ENCODE measurements at regions not wholly inside any gene's neighbourhood (a gene's known extent, or its start where the extent isn't known, plus 50 kb on each side); places are given as distances from the start of the nearest gene placed in this dataset.

GRCh38 chr13:60857698-60858097 is 460.7 kb downstream of the TDRD3 start:
- TF ChIP-seq EZH2phosphoT487 (IDR thresholded peaks at IDR 0.05; ENCODE audit: borderline replicate concordance, low read length) (no peak), CTCF (IDR thresholded peaks at IDR 0.05; ENCODE audit: low read depth, low read length, poor library complexity, severe bottlenecking) (no peak)
- no peaks in the 10 kb centered on the region for H3K79me2 ChIP-seq (ENCODE audit: control insufficient read depth, low read length)
- peaks cover 3% of the 10 kb centered on the region; the same call in 1 of the 2 replicates for H3K9me3 ChIP-seq (ENCODE audit: control insufficient read depth, insufficient read depth, low read length)
- no peaks in the 10 kb centered on the region for H3K36me3 ChIP-seq (ENCODE audit: control insufficient read depth, low read length)
- no peaks in the 10 kb centered on the region for H4K20me1 ChIP-seq (ENCODE audit: control insufficient read depth, insufficient read depth, low read depth, low read length)
- no peaks in the 10 kb centered on the region for H3K4me1 ChIP-seq (ENCODE audit: control insufficient read depth, low read length)
- H3K9me2 ChIP-seq (replicated peaks; ENCODE audit: control insufficient read depth, low read length) = no peaks in the 10 kb centered on the region
- no peak overlapping the region for H3K4me2 ChIP-seq (ENCODE audit: low read length)
- H3K27me3 ChIP-seq (ENCODE audit: control insufficient read depth, low read length) = no peaks in the 10 kb centered on the region
- H3K4me3 ChIP-seq (ENCODE audit: low read length) = no peak overlapping the region
- no peaks in the 10 kb centered on the region for H3F3A ChIP-seq (ENCODE audit: control insufficient read depth, insufficient read depth)
- H3K27ac ChIP-seq (ENCODE audit: low read depth, low read length) = no peak overlapping the region

- Histone ChIP-seq H3F3A (ENCODE audit: control insufficient read depth, insufficient read depth) (no peaks in the 10 kb centered on the region), H3K27me3 (ENCODE audit: control insufficient read depth, low read length) (no peaks in the 10 kb centered on the region), H3K9me3 (ENCODE audit: control insufficient read depth, insufficient read depth, low read length) (peaks cover 5% of the 10 kb centered on the region; the same call in 1 of the 2 replicates), H4K20me1 (ENCODE audit: control insufficient read depth, insufficient read depth, low read depth, low read length) (no peaks in the 10 kb centered on the region), H3K79me2 (ENCODE audit: control insufficient read depth, low read length) (no peaks in the 10 kb centered on the region), H3K4me3 (ENCODE audit: low read length) (no peak overlapping the region), H3K27ac (ENCODE audit: low read depth, low read length) (no peak overlapping the region), H3K9me2 (replicated peaks; ENCODE audit: control insufficient read depth, low read length) (no peaks in the 10 kb centered on the region), H3K36me3 (ENCODE audit: control insufficient read depth, low read length) (no peaks in the 10 kb centered on the region), H3K4me2 (ENCODE audit: low read length) (no peak overlapping the region), H3K4me1 (ENCODE audit: control insufficient read depth, low read length) (no peaks in the 10 kb centered on the region)
- TF ChIP-seq CTCF (IDR thresholded peaks at IDR 0.05; ENCODE audit: low read depth, low read length, poor library complexity, severe bottlenecking) = no peak
- no peak for TF ChIP-seq EZH2phosphoT487 (IDR thresholded peaks at IDR 0.05; ENCODE audit: borderline replicate concordance, low read length)
Measured at GRCh38 chr13:60852886-60853285, 455.9 kb downstream of the TDRD3 start.

- TF ChIP-seq CTCF (IDR thresholded peaks at IDR 0.05; ENCODE audit: low read depth, low read length, poor library complexity, severe bottlenecking) (no peak), EZH2phosphoT487 (IDR thresholded peaks at IDR 0.05; ENCODE audit: borderline replicate concordance, low read length) (no peak)
- Histone ChIP-seq H3K27ac (ENCODE audit: low read depth, low read length) (no peak overlapping the region), H3K4me2 (ENCODE audit: low read length) (no peak overlapping the region), H3K79me2 (ENCODE audit: control insufficient read depth, low read length) (no peaks in the 10 kb centered on the region), H4K20me1 (ENCODE audit: control insufficient read depth, insufficient read depth, low read depth, low read length) (no peaks in the 10 kb centered on the region), H3K4me1 (ENCODE audit: control insufficient read depth, low read length) (no peaks in the 10 kb centered on the region), H3K9me2 (replicated peaks; ENCODE audit: control insufficient read depth, low read length) (no peaks in the 10 kb centered on the region), H3K4me3 (ENCODE audit: low read length) (no peak overlapping the region), H3K27me3 (ENCODE audit: control insufficient read depth, low read length) (no peaks in the 10 kb centered on the region), H3K36me3 (ENCODE audit: control insufficient read depth, low read length) (no peaks in the 10 kb centered on the region), H3K9me3 (ENCODE audit: control insufficient read depth, insufficient read depth, low read length) (peaks cover 5% of the 10 kb centered on the region; the same call in 1 of the 2 replicates), H3F3A (ENCODE audit: control insufficient read depth, insufficient read depth) (no peaks in the 10 kb centered on the region)
Measured at GRCh38 chr13:60851378-60851777, 454.4 kb downstream of the TDRD3 start.

Data from DOHH2 (cell line).